DOHH2 (cell line): ENCODE measurements at regions not wholly inside any gene's neighbourhood (a gene's known extent, or its start where the extent isn't known, plus 50 kb on each side); places are given as distances from the start of the nearest gene placed in this dataset.

Experiments used
- H3F3A ChIP-seq: fragments of 200-600 bp; sonication (generic), shearing (Covaris generic); 2 replicates; pipeline ENCODE4 v1.6.0; 2016; ENCODE audit warnings: antibody characterized with exemption, mild to moderate bottlenecking; ENCODE audit not compliant: control insufficient read depth, insufficient read depth
- H3K27ac ChIP-seq: fragments of 200-600 bp; sonication (generic); 2 replicates; pipeline ENCODE4 v1.5.1; 2014; ENCODE audit warnings: low read depth, mild to moderate bottlenecking, low read length, moderate library complexity
- H3K27me3 ChIP-seq: fragments of 200-600 bp; sonication (generic); 2 replicates; pipeline ENCODE4 v1.6.1; 2014; ENCODE audit warnings: mild to moderate bottlenecking, low read length, mixed read lengths; ENCODE audit not compliant: control insufficient read depth
- H3K36me3 ChIP-seq: fragments of 200-600 bp; sonication (generic); 2 replicates; pipeline ENCODE4 v1.6.1; 2014; ENCODE audit warnings: mild to moderate bottlenecking, low read length, moderate library complexity, mixed read lengths; ENCODE audit not compliant: control insufficient read depth
- H3K4me1 ChIP-seq: fragments of 200-600 bp; sonication (generic); 2 replicates; pipeline ENCODE4 v1.6.1; 2014; ENCODE audit warnings: mild to moderate bottlenecking, low read length, mixed read lengths; ENCODE audit not compliant: control insufficient read depth
- H3K4me2 ChIP-seq: fragments of 200-600 bp; sonication (generic); 2 replicates; pipeline ENCODE4 v1.6.0; 2014; ENCODE audit warnings: mild to moderate bottlenecking, low read length, moderate library complexity
- H3K4me3 ChIP-seq: fragments of 200-600 bp; sonication (generic); 2 replicates; pipeline ENCODE4 v1.5.1; 2014; ENCODE audit warnings: mild to moderate bottlenecking, low read length, mixed read lengths
- H3K79me2 ChIP-seq: fragments of 200-600 bp; sonication (generic); 2 replicates; pipeline ENCODE4 v1.6.1; 2014; ENCODE audit warnings: mild to moderate bottlenecking, low read length, mixed read lengths; ENCODE audit not compliant: control insufficient read depth
- H3K9me2 ChIP-seq: fragments of 200-600 bp; sonication (generic); replicated peaks from 2 replicates; pipeline ENCODE4 v1.6.1; 2014; ENCODE audit warnings: mild to moderate bottlenecking, low read length, mixed read lengths; ENCODE audit not compliant: control insufficient read depth
- H3K9me3 ChIP-seq: fragments of 200-600 bp; sonication (generic); 2 replicates; pipeline ENCODE4 v1.6.1; 2014; ENCODE audit warnings: antibody characterized with exemption, low read length, mixed read lengths; ENCODE audit not compliant: control insufficient read depth, insufficient read depth
- H4K20me1 ChIP-seq: fragments of 200-600 bp; sonication (generic); 2 replicates; pipeline ENCODE4 v1.6.0; 2014; ENCODE audit warnings: low read depth, mild to moderate bottlenecking, antibody characterized with exemption, low read length, moderate library complexity; ENCODE audit not compliant: control insufficient read depth, insufficient read depth
- EZH2phosphoT487 ChIP-seq: fragments of 200-600 bp; sonication (generic); IDR thresholded peaks from 2 replicates; pipeline ENCODE4 v1.6.1; 2017; ENCODE audit warnings: borderline replicate concordance, mild to moderate bottlenecking, antibody characterized with exemption, low read length, moderate library complexity, mixed read lengths
- TF ChIP-seq, protein P1 (sequence below): fragments of 200-600 bp; sonication (generic); IDR thresholded peaks from one replicate; pipeline ENCODE4 v1.5.1; 2014; ENCODE audit warnings: antibody characterized with exemption, mild to moderate bottlenecking, low read depth, low read length; ENCODE audit not compliant: poor library complexity, severe bottlenecking

DNA sequence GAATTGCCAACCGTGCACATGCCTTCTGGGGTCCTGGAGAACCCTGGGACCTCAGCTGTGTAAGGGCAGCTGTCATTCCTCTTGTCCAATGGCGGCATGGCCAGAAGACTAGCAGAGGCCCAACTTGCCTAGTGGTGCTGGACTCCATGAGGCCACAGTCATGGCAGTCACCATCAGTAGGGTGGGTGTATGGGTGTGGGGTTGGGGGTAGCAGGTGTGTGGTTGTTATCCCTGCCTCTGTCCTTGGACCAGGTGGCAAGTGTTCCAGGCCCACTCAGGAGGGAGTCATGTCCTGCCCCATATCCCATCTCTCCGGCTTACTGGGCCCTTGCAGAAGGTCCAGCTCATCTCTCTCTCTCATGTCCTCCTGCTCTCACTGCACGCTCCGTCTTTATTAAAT, 1596.2 kb downstream of the MRPL39 start:
- Histone ChIP-seq H3K27me3 (no peaks in the 10 kb centered on the region), H3K36me3 (no peaks in the 10 kb centered on the region), H3K4me3 (no peak overlapping the region), H3K9me2 (no peaks in the 10 kb centered on the region), H3K9me3 (no peaks in the 10 kb centered on the region), H3K27ac (no peak overlapping the region), H4K20me1 (no peaks in the 10 kb centered on the region), H3K79me2 (no peaks in the 10 kb centered on the region), H3K4me1 (no peaks in the 10 kb centered on the region), H3K4me2 (no peak overlapping the region), H3F3A (no peaks in the 10 kb centered on the region)
- TF ChIP-seq, protein P1, sequence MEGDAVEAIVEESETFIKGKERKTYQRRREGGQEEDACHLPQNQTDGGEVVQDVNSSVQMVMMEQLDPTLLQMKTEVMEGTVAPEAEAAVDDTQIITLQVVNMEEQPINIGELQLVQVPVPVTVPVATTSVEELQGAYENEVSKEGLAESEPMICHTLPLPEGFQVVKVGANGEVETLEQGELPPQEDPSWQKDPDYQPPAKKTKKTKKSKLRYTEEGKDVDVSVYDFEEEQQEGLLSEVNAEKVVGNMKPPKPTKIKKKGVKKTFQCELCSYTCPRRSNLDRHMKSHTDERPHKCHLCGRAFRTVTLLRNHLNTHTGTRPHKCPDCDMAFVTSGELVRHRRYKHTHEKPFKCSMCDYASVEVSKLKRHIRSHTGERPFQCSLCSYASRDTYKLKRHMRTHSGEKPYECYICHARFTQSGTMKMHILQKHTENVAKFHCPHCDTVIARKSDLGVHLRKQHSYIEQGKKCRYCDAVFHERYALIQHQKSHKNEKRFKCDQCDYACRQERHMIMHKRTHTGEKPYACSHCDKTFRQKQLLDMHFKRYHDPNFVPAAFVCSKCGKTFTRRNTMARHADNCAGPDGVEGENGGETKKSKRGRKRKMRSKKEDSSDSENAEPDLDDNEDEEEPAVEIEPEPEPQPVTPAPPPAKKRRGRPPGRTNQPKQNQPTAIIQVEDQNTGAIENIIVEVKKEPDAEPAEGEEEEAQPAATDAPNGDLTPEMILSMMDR: no peak
- no peak for TF ChIP-seq EZH2phosphoT487

DNA sequence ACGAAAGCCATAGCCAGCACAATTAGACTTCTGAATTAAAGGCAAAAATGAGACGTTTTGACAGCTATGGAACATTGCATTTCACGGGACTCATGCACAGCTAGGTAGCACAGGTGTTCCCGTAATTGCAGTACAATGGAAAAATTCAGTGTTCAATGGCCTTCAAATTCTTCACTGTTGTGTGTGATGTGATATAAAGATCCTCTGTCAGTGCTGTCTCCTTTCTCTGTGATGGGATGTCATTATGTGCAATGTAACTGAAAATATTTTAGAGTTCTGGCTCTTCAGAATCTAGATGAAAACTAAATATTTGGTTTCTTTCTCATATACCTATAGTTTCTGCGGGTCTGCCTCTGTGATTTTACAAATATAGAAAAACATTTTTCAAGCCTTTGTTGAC, 1599.7 kb downstream of the MRPL39 start:
- no peaks in the 10 kb centered on the region for H3K9me3 ChIP-seq
- H3K4me3 ChIP-seq: no peak overlapping the region
- no peaks in the 10 kb centered on the region for H3K36me3 ChIP-seq
- H3K9me2 ChIP-seq: no peaks in the 10 kb centered on the region
- H3K4me2 ChIP-seq: no peak overlapping the region
- no peaks in the 10 kb centered on the region for H3K27me3 ChIP-seq
- TF ChIP-seq EZH2phosphoT487: no peak
- TF ChIP-seq, protein P1: no peak
- no peaks in the 10 kb centered on the region for H3K4me1 ChIP-seq
- H4K20me1 ChIP-seq: no peaks in the 10 kb centered on the region
- no peaks in the 10 kb centered on the region for H3F3A ChIP-seq
- H3K79me2 ChIP-seq: no peaks in the 10 kb centered on the region
- no peak overlapping the region for H3K27ac ChIP-seq

GRCh38 chr21:23986987-23987386, 1620.3 kb downstream of the MRPL39 start:
- H3K9me2 ChIP-seq: no peaks in the 10 kb centered on the region
- no peaks in the 10 kb centered on the region for H4K20me1 ChIP-seq
- no peak for TF ChIP-seq EZH2phosphoT487
- TF ChIP-seq, protein P1: no peak
- H3K27ac ChIP-seq: no peak overlapping the region
- H3K36me3 ChIP-seq: no peaks in the 10 kb centered on the region
- no peak overlapping the region for H3K4me3 ChIP-seq
- H3K4me1 ChIP-seq: no peaks in the 10 kb centered on the region
- H3K4me2 ChIP-seq: no peak overlapping the region
- H3K79me2 ChIP-seq: no peaks in the 10 kb centered on the region
- no peaks in the 10 kb centered on the region for H3K9me3 ChIP-seq
- H3F3A ChIP-seq: no peaks in the 10 kb centered on the region
- H3K27me3 ChIP-seq: no peaks in the 10 kb centered on the region

GRCh38 chr21:23986214-23986613, 1621.1 kb downstream of the MRPL39 start:
- no peaks in the 10 kb centered on the region for H3K4me1 ChIP-seq
- H3K4me3 ChIP-seq: no peak overlapping the region
- H3K9me3 ChIP-seq: no peaks in the 10 kb centered on the region
- no peaks in the 10 kb centered on the region for H3F3A ChIP-seq
- no peaks in the 10 kb centered on the region for H3K79me2 ChIP-seq
- H3K9me2 ChIP-seq: no peaks in the 10 kb centered on the region
- no peak overlapping the region for H3K27ac ChIP-seq
- no peak overlapping the region for H3K4me2 ChIP-seq
- TF ChIP-seq EZH2phosphoT487: no peak
- TF ChIP-seq, protein P1: no peak
- no peaks in the 10 kb centered on the region for H4K20me1 ChIP-seq
- H3K27me3 ChIP-seq: no peaks in the 10 kb centered on the region
- no peaks in the 10 kb centered on the region for H3K36me3 ChIP-seq
